H54 (cell line): ENCODE measurements at regions not wholly inside any gene's neighbourhood (a gene's known extent, or its start where the extent isn't known, plus 50 kb on each side); places are given as distances from the start of the nearest gene placed in this dataset.
"Not testable (repeated sequence)": the region's sequence is repeated elsewhere in the genome, so short reads cannot be mapped to it uniquely, and the experiment has no call there.

ENCODE experiments used
- DNase-seq: peaks from one replicate; pipeline ENCODE4 v3.0.0; 2011; ENCODE audit warnings: low spot score, mixed read lengths; ENCODE audit not compliant: insufficient read length
- FAIRE-seq: peaks from 3 replicates; lab custom pipeline; 2011; peaks lifted over from hg19 to GRCh38; lab: Jason Lieb, UNC
- POLR2A ChIP-seq: IDR thresholded peaks from 2 replicates; pipeline ENCODE4 v1.6.1; 2011; ENCODE audit warnings: low read depth, mild to moderate bottlenecking, low read length

- no peak for FAIRE-seq
- TF ChIP-seq POLR2A = no peak
- DNase-seq = no peak
These were observed 111.9 kb upstream of the SEC14L1 start for GRCh38 chr17:77028900-77029299.

DNA sequence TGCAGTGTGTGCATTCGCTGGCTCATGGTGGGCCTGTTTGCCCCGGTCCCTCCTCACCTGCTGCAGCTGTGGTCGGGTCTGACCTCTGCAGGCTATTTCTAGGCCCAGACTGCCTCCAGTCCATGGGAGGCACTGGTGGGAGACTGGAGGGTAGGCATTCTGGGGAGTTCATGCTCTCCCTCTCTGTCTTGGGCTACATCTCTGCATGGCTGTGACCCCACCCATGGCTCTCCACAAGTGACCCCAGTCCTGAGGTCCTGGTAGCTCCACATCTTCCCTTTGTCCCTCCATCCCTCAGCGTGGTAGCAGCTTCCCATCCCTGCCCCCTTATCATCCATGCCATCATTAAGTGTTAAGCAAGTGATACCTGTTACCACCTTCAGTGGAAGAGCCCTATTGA is 107.8 kb upstream of the SEC14L1 start:
- DNase-seq = no peak
- no peak for FAIRE-seq
- no peak for TF ChIP-seq POLR2A

DNA sequence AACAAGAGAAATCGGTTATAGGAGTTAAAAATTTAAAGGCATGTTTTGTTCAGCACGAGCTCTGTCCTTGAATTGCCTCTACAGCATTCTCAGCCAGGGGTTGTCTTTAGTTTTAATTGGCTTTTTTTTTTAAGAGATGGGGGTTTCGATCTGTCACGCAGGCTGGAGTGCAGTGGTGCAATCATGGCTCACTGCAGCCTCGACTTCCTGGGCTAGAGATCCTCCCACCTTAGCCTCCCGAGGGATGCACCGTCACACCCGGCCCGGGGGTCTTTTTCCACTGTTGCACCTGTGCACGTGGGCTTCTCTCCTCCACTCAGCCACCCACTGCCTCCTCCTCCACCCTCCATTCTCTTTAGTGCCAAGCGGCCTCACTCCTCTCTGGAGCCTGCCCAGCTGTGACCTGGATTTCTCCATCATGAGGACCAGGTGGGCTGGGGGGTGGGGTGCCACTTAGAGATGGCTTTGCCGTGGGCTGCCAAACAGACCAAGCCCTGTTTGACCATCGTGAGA is 106.8 kb upstream of the SEC14L1 start:
- DNase-seq = no peak
- TF ChIP-seq POLR2A = no peak
- no peak for FAIRE-seq

DNA sequence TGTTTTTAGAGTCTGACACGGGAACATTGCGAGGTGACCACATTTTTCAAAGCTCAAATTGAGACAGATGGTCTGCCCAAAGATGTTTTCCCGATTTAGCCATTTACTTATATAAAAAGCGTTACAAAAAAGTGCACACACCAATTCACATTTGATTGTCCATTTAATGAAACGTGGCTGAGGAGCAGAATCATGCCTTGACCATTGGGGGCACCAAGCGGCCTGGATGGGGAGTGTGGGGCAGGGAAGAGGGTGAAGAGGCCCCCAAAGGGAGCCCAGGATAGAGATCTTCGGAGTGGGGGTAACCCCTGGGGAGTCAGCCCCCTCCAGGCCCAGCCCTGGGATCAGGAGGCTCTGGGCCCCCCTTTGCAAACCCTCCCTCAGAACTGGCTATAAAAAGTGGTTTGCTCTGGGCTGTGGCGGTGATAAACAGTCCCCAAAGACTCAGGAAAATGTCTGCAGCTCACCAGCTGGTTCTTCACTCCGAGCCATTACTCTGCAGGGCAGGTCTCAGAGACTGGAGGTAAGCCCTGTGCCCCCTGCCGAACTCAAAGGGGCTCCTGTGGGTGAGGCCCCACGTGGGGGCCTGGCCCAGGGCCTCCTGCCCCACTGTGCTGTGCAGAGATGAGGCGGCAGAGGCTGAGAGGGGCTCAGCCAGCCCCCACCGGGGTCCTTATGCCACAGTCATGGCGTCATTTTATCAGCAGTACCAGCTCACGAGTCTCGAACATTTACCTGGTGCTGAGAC is 105.9 kb upstream of the SEC14L1 start:
- FAIRE-seq = no peak
- no peak for DNase-seq

DNA sequence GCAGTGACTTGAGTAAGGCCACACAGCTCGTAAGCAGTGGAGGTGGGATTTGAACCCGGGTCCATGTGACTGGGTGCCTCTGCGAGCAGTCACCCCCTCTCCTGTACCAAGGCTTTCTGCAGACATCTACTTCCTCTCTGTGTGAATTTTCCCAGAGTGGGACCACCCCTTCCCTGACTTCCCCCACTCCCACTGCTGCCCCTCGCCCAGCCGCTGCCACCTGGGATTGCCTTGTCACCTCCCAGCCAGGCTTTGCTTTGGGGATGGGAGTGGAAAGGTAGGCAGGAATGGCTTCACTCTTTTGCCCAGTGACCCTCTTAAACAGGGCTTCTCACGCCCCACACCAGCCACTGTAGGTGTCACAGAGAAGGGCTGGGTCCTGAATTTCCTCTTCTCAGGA is 105.2 kb upstream of the SEC14L1 start:
- no peak for TF ChIP-seq POLR2A
- no peak for DNase-seq
- FAIRE-seq = no peak

More for the DNA sequence above, 105.9 kb upstream of the SEC14L1 start:
- TF ChIP-seq POLR2A = no peak

- DNase-seq (no peak), FAIRE-seq (no peak)
- TF ChIP-seq POLR2A = no peak
These were observed 104.5 kb upstream of the SEC14L1 start for GRCh38 chr17:77036136-77036840.

GRCh38 chr17:77036841-77037381 is 103.9 kb upstream of the SEC14L1 start:
- DNase-seq = no peak
- FAIRE-seq = no peak
- no peak for TF ChIP-seq POLR2A

- FAIRE-seq = no peak
- no peak for TF ChIP-seq POLR2A
These were observed 102.8 kb upstream of the SEC14L1 start for GRCh38 chr17:77037943-77038342.

GRCh38 chr17:77038884-77039555 is 101.7 kb upstream of the SEC14L1 start:
- no peak for TF ChIP-seq POLR2A
- no peak for FAIRE-seq
- no peak for DNase-seq

More at GRCh38 chr17:77037943-77038342, 102.8 kb upstream of the SEC14L1 start:
- no peak for DNase-seq

- no peak for TF ChIP-seq POLR2A
- no peak for DNase-seq
These were observed 98.1 kb upstream of the SEC14L1 start for GRCh38 chr17:77042476-77043231.

DNA sequence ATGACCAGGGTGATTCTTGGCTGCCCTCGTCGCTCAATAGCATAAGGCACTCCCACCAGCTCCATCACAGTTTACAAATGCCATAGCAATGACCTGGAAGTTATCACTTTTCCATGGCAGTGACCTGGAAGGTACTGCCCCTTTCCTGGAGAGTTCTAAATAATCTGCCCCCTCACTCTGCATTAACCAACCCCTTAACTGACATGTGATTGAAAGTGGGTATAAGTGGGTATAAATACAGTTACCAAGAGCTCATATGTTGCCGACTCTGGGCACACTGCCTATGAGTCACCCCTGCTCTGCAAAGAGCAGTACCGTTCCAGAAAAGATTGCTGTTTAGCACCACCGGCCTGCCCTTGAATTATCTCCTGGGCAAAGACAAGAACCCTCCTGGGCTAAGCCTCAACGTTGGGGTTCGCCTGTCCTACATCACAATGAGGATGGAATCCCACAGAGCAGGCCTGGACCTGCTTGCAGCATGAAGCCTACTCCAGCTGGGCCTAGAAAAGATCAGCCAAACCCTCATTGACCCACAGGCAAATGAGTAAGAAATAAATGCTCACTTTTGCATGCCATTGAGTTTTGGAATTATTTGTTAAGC is 95.2 kb upstream of the SEC14L1 start:
- TF ChIP-seq POLR2A = no peak
- no peak for DNase-seq
- no peak for FAIRE-seq

More at GRCh38 chr17:77042476-77043231, 98.1 kb upstream of the SEC14L1 start:
- FAIRE-seq = no peak

DNA sequence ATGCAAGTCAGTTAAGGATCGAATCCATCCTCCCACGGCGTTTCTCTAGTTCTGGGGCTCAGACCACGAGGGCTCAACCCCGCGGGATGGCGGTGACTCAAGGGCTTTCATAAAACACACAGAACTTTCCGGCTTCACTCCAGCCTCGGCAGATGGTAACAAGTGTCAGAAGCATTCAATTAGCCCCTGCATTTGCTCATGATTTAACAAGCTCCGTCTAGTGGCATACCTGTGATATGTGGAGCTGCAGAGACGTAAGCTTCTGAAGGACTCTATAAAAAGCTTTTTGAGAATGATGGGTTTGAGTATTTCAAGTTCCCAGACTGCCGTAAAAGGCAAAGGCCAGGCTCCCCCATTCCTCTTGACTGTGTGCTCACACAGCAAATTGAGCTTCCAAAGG is 91.3 kb upstream of the SEC14L1 start:
- DNase-seq = no peak
- FAIRE-seq = no peak
- no peak for TF ChIP-seq POLR2A

GRCh38 chr17:77050901-77051300 is 89.9 kb upstream of the SEC14L1 start:
- FAIRE-seq, DNase-seq: not testable (repeated sequence)
